ENCODE measurements at regions not wholly inside any gene's neighbourhood (a gene's known extent, or its start where the extent isn't known, plus 50 kb on each side); places are given as distances from the start of the nearest gene placed in this dataset.

DNA sequence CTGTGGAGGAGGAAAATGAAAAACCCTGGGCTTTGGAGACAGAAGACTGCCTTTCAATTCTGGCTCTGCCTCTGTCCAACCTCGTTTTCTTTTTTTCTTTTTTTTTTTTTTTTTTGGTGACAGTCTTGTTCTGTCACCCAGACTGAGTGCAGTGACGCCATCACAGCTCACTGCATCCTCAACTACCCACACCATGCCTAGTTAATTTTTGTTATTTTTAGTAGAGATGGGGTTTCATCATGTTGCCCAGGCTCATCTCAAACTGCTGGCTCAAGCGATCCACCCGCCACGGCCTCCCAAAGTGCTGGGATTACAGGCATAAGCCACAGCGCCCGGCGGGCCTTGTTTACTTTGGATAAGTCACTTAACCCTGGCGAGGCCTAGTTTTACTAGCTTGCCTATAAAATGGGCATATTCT is 66.3 kb upstream of the SLC25A26 start:
- Mint-ChIP-seq H3K27ac (ENCODE audit: unreplicated experiment) (no peak overlapping the region), H3K36me3 (ENCODE audit: unreplicated experiment) (no peaks in the 10 kb centered on the region), H3K4me1 (ENCODE audit: unreplicated experiment) (peaks cover 1% of the 10 kb centered on the region), H3K9me3 (ENCODE audit: unreplicated experiment) (no peaks in the 10 kb centered on the region), H3K4me3 (ENCODE audit: unreplicated experiment) (no peak overlapping the region), H3K27me3 (ENCODE audit: unreplicated experiment) (peaks cover 31% of the 10 kb centered on the region)
- TF ChIP-seq, protein P1, sequence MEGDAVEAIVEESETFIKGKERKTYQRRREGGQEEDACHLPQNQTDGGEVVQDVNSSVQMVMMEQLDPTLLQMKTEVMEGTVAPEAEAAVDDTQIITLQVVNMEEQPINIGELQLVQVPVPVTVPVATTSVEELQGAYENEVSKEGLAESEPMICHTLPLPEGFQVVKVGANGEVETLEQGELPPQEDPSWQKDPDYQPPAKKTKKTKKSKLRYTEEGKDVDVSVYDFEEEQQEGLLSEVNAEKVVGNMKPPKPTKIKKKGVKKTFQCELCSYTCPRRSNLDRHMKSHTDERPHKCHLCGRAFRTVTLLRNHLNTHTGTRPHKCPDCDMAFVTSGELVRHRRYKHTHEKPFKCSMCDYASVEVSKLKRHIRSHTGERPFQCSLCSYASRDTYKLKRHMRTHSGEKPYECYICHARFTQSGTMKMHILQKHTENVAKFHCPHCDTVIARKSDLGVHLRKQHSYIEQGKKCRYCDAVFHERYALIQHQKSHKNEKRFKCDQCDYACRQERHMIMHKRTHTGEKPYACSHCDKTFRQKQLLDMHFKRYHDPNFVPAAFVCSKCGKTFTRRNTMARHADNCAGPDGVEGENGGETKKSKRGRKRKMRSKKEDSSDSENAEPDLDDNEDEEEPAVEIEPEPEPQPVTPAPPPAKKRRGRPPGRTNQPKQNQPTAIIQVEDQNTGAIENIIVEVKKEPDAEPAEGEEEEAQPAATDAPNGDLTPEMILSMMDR (IDR thresholded peaks at IDR 0.05): no peak
- DNase-seq (ENCODE audit: extremely low spot score, unreplicated experiment): no peak

DNA sequence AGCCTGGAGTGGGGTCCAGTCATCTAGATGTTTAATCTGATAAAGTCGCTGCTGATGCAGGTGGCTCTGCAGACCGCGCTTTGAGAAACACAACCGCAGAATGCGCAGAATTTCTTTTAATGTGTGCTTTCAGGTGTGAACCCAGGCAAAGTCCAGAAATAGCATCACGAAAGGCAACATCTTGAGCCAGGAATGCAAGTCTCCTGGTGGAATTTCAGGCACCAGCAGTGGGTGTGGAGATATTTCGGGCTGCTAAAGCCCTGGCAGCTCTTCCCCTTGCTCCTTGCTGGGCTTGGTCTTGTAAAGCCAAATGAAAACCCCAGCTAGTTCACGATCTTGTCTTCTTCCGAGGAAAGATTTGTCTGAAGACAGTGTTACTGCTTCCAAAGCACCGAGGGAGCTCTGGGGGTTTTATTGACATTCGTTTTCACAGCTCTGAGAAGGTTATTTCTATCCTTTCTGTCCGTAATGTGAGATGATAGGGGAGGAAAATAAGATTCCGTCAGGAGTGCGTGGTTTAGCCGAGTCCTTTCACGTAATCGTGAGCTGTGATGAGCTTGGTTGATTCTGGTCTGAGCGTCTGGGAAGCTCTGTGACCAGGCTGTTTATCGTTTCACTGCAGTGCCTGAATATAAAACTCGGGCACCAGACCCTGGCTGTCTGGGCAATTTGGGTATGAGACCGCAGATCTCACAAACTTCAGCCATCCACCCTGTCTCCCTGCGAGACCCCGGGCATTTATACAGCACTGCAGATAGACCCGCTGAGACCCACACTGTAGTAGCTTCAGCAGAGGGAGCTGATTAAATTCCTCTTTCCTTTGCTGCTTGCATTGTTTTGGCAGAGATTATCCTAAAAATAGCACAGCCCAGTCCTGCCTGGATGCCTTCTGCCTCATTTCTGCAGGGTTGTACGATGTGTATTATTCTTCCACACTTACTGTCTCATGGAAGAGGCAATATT is 67.0 kb upstream of the SLC25A26 start:
- Mint-ChIP-seq H3K36me3 (ENCODE audit: unreplicated experiment) (no peaks in the 10 kb centered on the region), H3K27ac (ENCODE audit: unreplicated experiment) (no peak overlapping the region), H3K4me3 (ENCODE audit: unreplicated experiment) (no peak overlapping the region), H3K27me3 (ENCODE audit: unreplicated experiment) (peaks cover 31% of the 10 kb centered on the region), H3K9me3 (ENCODE audit: unreplicated experiment) (no peaks in the 10 kb centered on the region), H3K4me1 (ENCODE audit: unreplicated experiment) (peaks cover 1% of the 10 kb centered on the region)
- TF ChIP-seq, protein P1 (IDR thresholded peaks at IDR 0.05): no peak
- no peak for DNase-seq (ENCODE audit: extremely low spot score, unreplicated experiment)

DNA sequence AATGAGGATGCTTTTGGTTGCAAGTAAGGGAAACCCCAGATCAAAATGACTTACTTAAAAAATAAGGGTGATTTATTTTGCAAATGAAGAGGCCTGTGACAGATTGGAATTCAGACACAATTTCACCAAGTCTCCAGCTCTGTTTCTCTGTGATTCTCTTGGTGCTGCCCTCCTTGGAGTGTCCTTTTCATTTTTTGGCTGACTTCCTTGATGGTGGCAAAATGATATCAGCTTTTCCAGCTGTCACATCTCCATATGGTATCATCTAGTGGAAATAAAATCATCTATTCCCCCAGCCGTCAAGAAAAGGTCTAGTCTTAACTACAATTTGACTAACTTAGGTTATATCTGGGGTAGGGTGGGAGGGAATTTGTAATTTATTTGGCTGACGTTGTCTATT is 68.5 kb upstream of the SLC25A26 start:
- H3K27ac Mint-ChIP-seq (ENCODE audit: unreplicated experiment): no peak overlapping the region
- no peak overlapping the region for H3K4me3 Mint-ChIP-seq (ENCODE audit: unreplicated experiment)
- H3K4me1 Mint-ChIP-seq (ENCODE audit: unreplicated experiment): peaks cover 1% of the 10 kb centered on the region
- peaks cover 27% of the 10 kb centered on the region for H3K27me3 Mint-ChIP-seq (ENCODE audit: unreplicated experiment)
- DNase-seq (ENCODE audit: extremely low spot score, unreplicated experiment): no peak
- H3K9me3 Mint-ChIP-seq (ENCODE audit: unreplicated experiment): no peaks in the 10 kb centered on the region
- TF ChIP-seq, protein P1 (IDR thresholded peaks at IDR 0.05): no peak
- H3K36me3 Mint-ChIP-seq (ENCODE audit: unreplicated experiment): no peaks in the 10 kb centered on the region

DNA sequence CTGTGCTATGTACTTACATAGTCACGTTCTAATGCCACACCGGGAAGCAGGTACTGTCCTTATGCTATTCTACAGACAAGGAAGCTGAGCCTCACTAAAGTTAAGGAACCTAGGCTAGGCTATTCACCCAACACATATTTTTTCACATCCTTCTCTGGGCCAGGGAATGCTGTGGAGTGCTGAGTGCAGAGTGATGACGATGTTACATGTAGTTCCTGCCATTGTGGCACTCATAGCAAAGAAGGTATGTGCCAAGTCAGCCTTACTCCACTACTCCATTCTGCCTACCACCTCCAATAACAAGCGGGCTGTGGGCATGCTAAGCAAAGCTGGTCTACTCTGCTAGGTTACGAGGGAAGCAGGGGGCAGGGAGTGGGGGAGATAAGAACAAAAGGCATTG is 69.8 kb upstream of the SLC25A26 start:
- H3K27ac Mint-ChIP-seq (ENCODE audit: unreplicated experiment): no peak overlapping the region
- peaks cover 25% of the 10 kb centered on the region for H3K27me3 Mint-ChIP-seq (ENCODE audit: unreplicated experiment)
- no peak for DNase-seq (ENCODE audit: extremely low spot score, unreplicated experiment)
- no peaks in the 10 kb centered on the region for H3K36me3 Mint-ChIP-seq (ENCODE audit: unreplicated experiment)
- TF ChIP-seq, protein P1 (IDR thresholded peaks at IDR 0.05): no peak
- H3K9me3 Mint-ChIP-seq (ENCODE audit: unreplicated experiment): no peaks in the 10 kb centered on the region
- H3K4me3 Mint-ChIP-seq (ENCODE audit: unreplicated experiment): no peak overlapping the region
- H3K4me1 Mint-ChIP-seq (ENCODE audit: unreplicated experiment): peaks cover 1% of the 10 kb centered on the region

DNA sequence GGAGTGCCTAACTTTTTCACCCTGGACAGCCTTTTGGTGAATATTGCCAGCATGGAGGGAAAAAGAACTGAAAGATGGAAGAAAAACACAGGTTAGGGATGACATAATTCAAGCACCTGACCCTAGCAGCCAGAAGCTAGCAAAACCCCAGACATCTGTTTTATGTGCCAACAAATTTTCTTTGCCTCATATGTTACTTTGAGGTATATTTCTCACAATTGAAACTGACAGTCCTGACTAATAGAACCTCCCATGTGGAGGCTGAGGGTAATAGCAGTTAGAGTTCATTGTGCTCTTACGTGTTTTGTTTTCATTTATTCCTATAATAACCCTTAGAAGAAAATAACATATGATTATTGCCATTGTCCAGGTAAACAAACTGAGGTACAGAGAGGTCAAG is 71.5 kb upstream of the SLC25A26 start:
- H3K9me3 Mint-ChIP-seq (ENCODE audit: unreplicated experiment): no peaks in the 10 kb centered on the region
- TF ChIP-seq, protein P1 (IDR thresholded peaks at IDR 0.05): peak; percentile 7
- H3K27me3 Mint-ChIP-seq (ENCODE audit: unreplicated experiment): peaks cover 21% of the 10 kb centered on the region
- H3K27ac Mint-ChIP-seq (ENCODE audit: unreplicated experiment): no peak overlapping the region
- H3K36me3 Mint-ChIP-seq (ENCODE audit: unreplicated experiment): no peaks in the 10 kb centered on the region
- DNase-seq (ENCODE audit: extremely low spot score, unreplicated experiment): no peak
- H3K4me1 Mint-ChIP-seq (ENCODE audit: unreplicated experiment): peaks cover 1% of the 10 kb centered on the region
- H3K4me3 Mint-ChIP-seq (ENCODE audit: unreplicated experiment): no peak overlapping the region

Data from osteocyte (in vitro differentiated cells).